ENCODE measurements at regions not wholly inside any gene's neighbourhood (a gene's known extent, or its start where the extent isn't known, plus 50 kb on each side); places are given as distances from the start of the nearest gene placed in this dataset.

- TF ChIP-seq, protein P1, sequence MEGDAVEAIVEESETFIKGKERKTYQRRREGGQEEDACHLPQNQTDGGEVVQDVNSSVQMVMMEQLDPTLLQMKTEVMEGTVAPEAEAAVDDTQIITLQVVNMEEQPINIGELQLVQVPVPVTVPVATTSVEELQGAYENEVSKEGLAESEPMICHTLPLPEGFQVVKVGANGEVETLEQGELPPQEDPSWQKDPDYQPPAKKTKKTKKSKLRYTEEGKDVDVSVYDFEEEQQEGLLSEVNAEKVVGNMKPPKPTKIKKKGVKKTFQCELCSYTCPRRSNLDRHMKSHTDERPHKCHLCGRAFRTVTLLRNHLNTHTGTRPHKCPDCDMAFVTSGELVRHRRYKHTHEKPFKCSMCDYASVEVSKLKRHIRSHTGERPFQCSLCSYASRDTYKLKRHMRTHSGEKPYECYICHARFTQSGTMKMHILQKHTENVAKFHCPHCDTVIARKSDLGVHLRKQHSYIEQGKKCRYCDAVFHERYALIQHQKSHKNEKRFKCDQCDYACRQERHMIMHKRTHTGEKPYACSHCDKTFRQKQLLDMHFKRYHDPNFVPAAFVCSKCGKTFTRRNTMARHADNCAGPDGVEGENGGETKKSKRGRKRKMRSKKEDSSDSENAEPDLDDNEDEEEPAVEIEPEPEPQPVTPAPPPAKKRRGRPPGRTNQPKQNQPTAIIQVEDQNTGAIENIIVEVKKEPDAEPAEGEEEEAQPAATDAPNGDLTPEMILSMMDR (IDR thresholded peaks at IDR 0.05 in 8 of 11, conservative IDR thresholded peaks at IDR 0.05 in 3 of 11) = no peak
- TF ChIP-seq POLR2A (IDR thresholded peaks at IDR 0.05) (no peak), POLR2AphosphoS5 (IDR thresholded peaks at IDR 0.05) (no peak)
Measured at GRCh38 chr14:21960636-21961035, 287.0 kb upstream of the OR4E1 start.
